Caco-2 (cell line): ENCODE measurements at regions not wholly inside any gene's neighbourhood (a gene's known extent, or its start where the extent isn't known, plus 50 kb on each side); places are given as distances from the start of the nearest gene placed in this dataset.

Experiments
- BruUV-seq: library from RNA; stranded (reverse); fragments of 400-500 nt; replicated peaks from 2 replicates; lab custom pipeline; 2021; lab: Mats Ljungman, UMichigan
- CTCF ChIA-PET: fragments of 300-600 bp; sonication (Branson Sonifier 250); formaldehyde crosslinking; loops from one replicate; lab custom pipeline; 2022; ENCODE audit warnings: antibody characterized with exemption; lab: Charles Lee
- POLR2A ChIA-PET: fragments of 300-600 bp; sonication (Branson Sonifier 250); formaldehyde crosslinking; loops from one replicate; lab custom pipeline; 2022; ENCODE audit warnings: antibody characterized with exemption; lab: Charles Lee
- DNase-seq, 2 experiments: peaks; one replicate each; pipeline versions ENCODE4 v3.0.0 to v3.0.0-alpha.2; 2020 to 2022
- H3K27me3 ChIP-seq: replicated peaks from 2 replicates; pipeline ENCODE4 v1.6.0; 2011; ENCODE audit warnings: low read length; ENCODE audit not compliant: control insufficient read depth, insufficient read depth
- H3K36me3 ChIP-seq: 2 replicates; pipeline ENCODE4 v1.5.1; 2011; ENCODE audit warnings: low read length; ENCODE audit not compliant: control insufficient read depth, insufficient read depth
- H3K4me1 ChIP-seq: fragments of 250-450 bp; sonication (Bioruptor Pico); 2 replicates; pipeline ENCODE4 v1.5.1; 2020; ENCODE audit warnings: mild to moderate bottlenecking
- H3K4me3 ChIP-seq: 2 replicates; pipeline ENCODE4 v1.5.1; 2011; ENCODE audit warnings: low read depth, mild to moderate bottlenecking, control low read depth, low read length
- H3K9me3 ChIP-seq: fragments of 250-450 bp; sonication (Bioruptor Pico); 2 replicates; pipeline ENCODE4 v1.5.1; 2020; ENCODE audit warnings: mild to moderate bottlenecking, moderate library complexity
- H3K27ac Mint-ChIP-seq: one replicate; pipeline ENCODE4 v1.8.0; 2022; ENCODE audit warnings: mixed read lengths; ENCODE audit not compliant: unreplicated experiment
- H3K27me3 Mint-ChIP-seq: one replicate; pipeline ENCODE4 v1.8.0; 2022; ENCODE audit warnings: mixed read lengths; ENCODE audit not compliant: insufficient read depth, unreplicated experiment
- H3K36me3 Mint-ChIP-seq: one replicate; pipeline ENCODE4 v1.8.0; 2022; ENCODE audit warnings: mild to moderate bottlenecking, mixed read lengths; ENCODE audit not compliant: insufficient read depth, unreplicated experiment
- H3K4me1 Mint-ChIP-seq: one replicate; pipeline ENCODE4 v1.8.0; 2022; ENCODE audit warnings: low read depth, mixed read lengths; ENCODE audit not compliant: unreplicated experiment
- H3K4me3 Mint-ChIP-seq: one replicate; pipeline ENCODE4 v1.8.0; 2022; ENCODE audit warnings: mild to moderate bottlenecking, moderate library complexity, mixed read lengths; ENCODE audit not compliant: unreplicated experiment
- H3K9me3 Mint-ChIP-seq: one replicate; pipeline ENCODE4 v1.8.0; 2022; ENCODE audit warnings: mixed read lengths; ENCODE audit not compliant: unreplicated experiment
- CTCF ChIP-seq, 2 experiments: fragments of 200-600 bp in 1 of 2; IDR thresholded peaks; 1 replicate in 1 of 2; 2 replicates in 1 of 2; pipeline versions ENCODE4 v1.5.1 to v1.8.0; 2011 to 2022; ENCODE audit warnings: antibody characterized with exemption in 1 of 2, control low read depth in 1 of 2, inconsistent platforms in 1 of 2, low read depth in 1 of 2, low read length in 1 of 2, mild to moderate bottlenecking in 1 of 2, moderate library complexity in 1 of 2; ENCODE audit not compliant: insufficient read depth in 1 of 2, severe bottlenecking in 1 of 2, unreplicated experiment in 1 of 2
- intact Hi-C: fragments of 100-400 bp; cut with micrococcal nuclease; formaldehyde crosslinking; loops from one replicate; pipeline ENCODE4 v1.10.0; 2022; ENCODE audit not compliant: unreplicated experiment

- peaks cover 2% of the 10 kb centered on the region for H3K27me3 Mint-ChIP-seq
- H3K4me3 Mint-ChIP-seq: no peak overlapping the region
- CTCF ChIA-PET: no interaction called here
Observed at GRCh38 chr15:47640901-47641300, 76.4 kb upstream of the SEMA6D start.

GRCh38 chr15:47644722-47645121 lies 72.6 kb upstream of the SEMA6D start:
- no peaks in the 10 kb centered on the region for H3K4me1 ChIP-seq
- no peak for DNase-seq
- Mint-ChIP-seq H3K36me3 (no peaks in the 10 kb centered on the region), H3K9me3 (no peaks in the 10 kb centered on the region), H3K4me1 (no peaks in the 10 kb centered on the region), H3K27me3 (peaks cover 11% of the 10 kb centered on the region), H3K4me3 (no peak overlapping the region), H3K27ac (no peak overlapping the region)
- H3K27me3 ChIP-seq: no peaks in the 10 kb centered on the region; the same call in 1 of the 2 replicates
- H3K4me3 ChIP-seq: no peak overlapping the region
- CTCF ChIA-PET: no interaction called here
- H3K36me3 ChIP-seq: no peaks in the 10 kb centered on the region
- H3K9me3 ChIP-seq: no peaks in the 10 kb centered on the region
- no TSS peak for BruUV-seq
- TF ChIP-seq CTCF (IDR thresholded peaks at IDR 0.05; ENCODE audit: insufficient read depth in 1 of 2, low read depth in 1 of 2, low read length in 1 of 2, severe bottlenecking in 1 of 2, unreplicated experiment in 1 of 2): no peak
- POLR2A ChIA-PET: no interaction called here
- intact Hi-C loops: no loop called here

More at GRCh38 chr15:47640901-47641300, 76.4 kb upstream of the SEMA6D start:
- no peak overlapping the region for H3K27ac Mint-ChIP-seq
- intact Hi-C loops: no loop called here
- Histone ChIP-seq H3K27me3 (no peaks in the 10 kb centered on the region), H3K36me3 (no peaks in the 10 kb centered on the region), H3K4me1 (no peaks in the 10 kb centered on the region), H3K4me3 (no peak overlapping the region), H3K9me3 (no peaks in the 10 kb centered on the region)
- H3K9me3 Mint-ChIP-seq: no peaks in the 10 kb centered on the region
- BruUV-seq: no TSS peak
- H3K36me3 Mint-ChIP-seq: no peaks in the 10 kb centered on the region
- no peaks in the 10 kb centered on the region for H3K4me1 Mint-ChIP-seq
- no peak for TF ChIP-seq CTCF (IDR thresholded peaks at IDR 0.05; ENCODE audit: insufficient read depth in 1 of 2, low read depth in 1 of 2, low read length in 1 of 2, severe bottlenecking in 1 of 2, unreplicated experiment in 1 of 2)
- POLR2A ChIA-PET: no interaction called here
- DNase-seq: no peak

- no peaks in the 10 kb centered on the region for H3K36me3 ChIP-seq
- no peaks in the 10 kb centered on the region for H3K4me1 Mint-ChIP-seq
- ChIA-PET POLR2A (no interaction called here), CTCF (no interaction called here)
- H3K4me3 ChIP-seq: no peak overlapping the region
- intact Hi-C loops: no loop called here
- no peaks in the 10 kb centered on the region for H3K9me3 ChIP-seq
- peaks cover 11% of the 10 kb centered on the region for H3K27me3 Mint-ChIP-seq
- H3K4me3 Mint-ChIP-seq: no peak overlapping the region
- H3K9me3 Mint-ChIP-seq: no peaks in the 10 kb centered on the region
- H3K27ac Mint-ChIP-seq: no peak overlapping the region
- H3K27me3 ChIP-seq: no peaks in the 10 kb centered on the region; the same call in 1 of the 2 replicates
- DNase-seq: no peak
- H3K4me1 ChIP-seq: no peaks in the 10 kb centered on the region
- no TSS peak for BruUV-seq
- TF ChIP-seq CTCF (IDR thresholded peaks at IDR 0.05; ENCODE audit: insufficient read depth in 1 of 2, low read depth in 1 of 2, low read length in 1 of 2, severe bottlenecking in 1 of 2, unreplicated experiment in 1 of 2): no peak
- H3K36me3 Mint-ChIP-seq: no peaks in the 10 kb centered on the region
Observed at GRCh38 chr15:47650564-47650963, 66.7 kb upstream of the SEMA6D start.
